Myocyte (in vitro differentiated cells): ENCODE measurements at regions not wholly inside any gene's neighbourhood (a gene's known extent, or its start where the extent isn't known, plus 50 kb on each side); places are given as distances from the start of the nearest gene placed in this dataset.
"Not testable (repeated sequence)": the region's sequence is repeated elsewhere in the genome, so short reads cannot be mapped to it uniquely, and the experiment has no call there.

ENCODE experiments used
- DNase-seq: peaks from one replicate; pipeline ENCODE4 v3.0.0-alpha.2; 2012; ENCODE audit warnings: low read depth

GRCh38 chr9:40935336-40935735 lies 193.1 kb downstream of the FOXD4L6 start:
- no peak for DNase-seq

- DNase-seq: not testable (repeated sequence)
Measured at GRCh38 chr9:40934480-40934879, 194.0 kb downstream of the FOXD4L6 start.

- DNase-seq: not testable (repeated sequence)
Measured at GRCh38 chr9:40930426-40930825, 198.1 kb downstream of the FOXD4L6 start.

- not testable (repeated sequence) for DNase-seq
Measured at GRCh38 chr9:40929488-40929845, 199.0 kb downstream of the FOXD4L6 start.

GRCh38 chr9:40928803-40929487 lies 199.5 kb downstream of the FOXD4L6 start:
- no peak for DNase-seq

- DNase-seq: no peak
Measured at GRCh38 chr9:40927851-40928802, 200.4 kb downstream of the FOXD4L6 start.

GRCh38 chr9:40927260-40927631 lies 201.2 kb downstream of the FOXD4L6 start:
- no peak for DNase-seq

- no peak for DNase-seq
Measured at GRCh38 chr9:40926404-40927259, 201.8 kb downstream of the FOXD4L6 start.

GRCh38 chr9:40925149-40925548 lies 203.3 kb downstream of the FOXD4L6 start:
- no peak for DNase-seq

- DNase-seq: not testable (repeated sequence)
Measured at GRCh38 chr9:40916399-40916783, 212.1 kb downstream of the FOXD4L6 start.

- not testable (repeated sequence) for DNase-seq
Measured at GRCh38 chr9:40915660-40916398, 212.7 kb downstream of the FOXD4L6 start.

GRCh38 chr9:40914772-40915659 lies 213.5 kb downstream of the FOXD4L6 start:
- no peak for DNase-seq

- no peak for DNase-seq
Measured at GRCh38 chr9:40913928-40914673, 214.4 kb downstream of the FOXD4L6 start.

- no peak for DNase-seq
Measured at GRCh38 chr9:40913096-40913719, 215.3 kb downstream of the FOXD4L6 start.

GRCh38 chr9:40912679-40913078 lies 215.8 kb downstream of the FOXD4L6 start:
- DNase-seq: not testable (repeated sequence)

GRCh38 chr9:40911647-40912046 lies 216.8 kb downstream of the FOXD4L6 start:
- DNase-seq: no peak

- DNase-seq: not testable (repeated sequence)
Measured at GRCh38 chr9:40910995-40911394, 217.5 kb downstream of the FOXD4L6 start.

GRCh38 chr9:40909821-40910220 lies 218.7 kb downstream of the FOXD4L6 start:
- DNase-seq: no peak

- not testable (repeated sequence) for DNase-seq
Measured at GRCh38 chr9:40909111-40909510, 219.4 kb downstream of the FOXD4L6 start.
